CD14-positive monocyte (primary cell): ENCODE measurements at regions not wholly inside any gene's neighbourhood (a gene's known extent, or its start where the extent isn't known, plus 50 kb on each side); places are given as distances from the start of the nearest gene placed in this dataset.

Experiments
- DNase-seq, 3 donors: peaks; one replicate each; pipeline ENCODE4 v3.0.0-alpha.2; 2011 to 2022
- H2AFZ ChIP-seq: 2 replicates; pipeline ENCODE4 v1.6.0; 2012; ENCODE audit warnings: mild to moderate bottlenecking, low read depth, low read length, inconsistent platforms; ENCODE audit not compliant: insufficient read depth, poor library complexity, severe bottlenecking
- H3K27ac ChIP-seq, 2 donors: 1 replicate in 1 of 2; 2 replicates in 1 of 2; pipeline ENCODE4 v1.5.1; 2012 to 2013; ENCODE audit warnings: low read length in 2 of 2, control low read depth in 1 of 2, inconsistent platforms in 1 of 2, low read depth in 1 of 2, mild to moderate bottlenecking in 1 of 2
- H3K27me3 ChIP-seq, 2 donors: one replicate each; pipeline versions ENCODE4 v1.6.0 to v1.6.1; 2011 to 2013; ENCODE audit warnings: low read length in 2 of 2; ENCODE audit not compliant: control insufficient read depth in 2 of 2, insufficient read depth in 2 of 2
- H3K36me3 ChIP-seq, 2 donors: replicated peaks in 1 of 2; 1 replicate in 1 of 2; 2 replicates in 1 of 2; pipeline versions ENCODE4 v1.5.1 to v1.6.1; 2012 to 2013; ENCODE audit warnings: low read length in 2 of 2, control low read depth in 1 of 2, inconsistent platforms in 1 of 2, mild to moderate bottlenecking in 1 of 2; ENCODE audit not compliant: insufficient read depth in 2 of 2, control insufficient read depth in 1 of 2
- H3K4me1 ChIP-seq, 2 donors: 1 replicate in 1 of 2; 2 replicates in 1 of 2; pipeline versions ENCODE4 v1.5.1 to v1.6.1; 2012 to 2013; ENCODE audit warnings: low read length in 2 of 2, control low read depth in 1 of 2, inconsistent platforms in 1 of 2, mild to moderate bottlenecking in 1 of 2, moderate library complexity in 1 of 2; ENCODE audit not compliant: insufficient read depth in 2 of 2, control insufficient read depth in 1 of 2
- H3K4me2 ChIP-seq: replicated peaks from 2 replicates; pipeline ENCODE3; 2012; ENCODE audit warnings: low read length, moderate library complexity, mild to moderate bottlenecking; ENCODE audit not compliant: poor library complexity, severe bottlenecking; ENCODE audit errors: extremely low read depth
- H3K4me3 ChIP-seq, 3 experiments: fragments of 200-600 bp in 1 of 3; sonication (generic) in 1 of 3; replicated peaks in 1 of 3; 1 replicate in 2 of 3; 2 replicates in 1 of 3; pipeline ENCODE4 v1.5.1; 2011 to 2013; ENCODE audit warnings: low read length in 3 of 3, mild to moderate bottlenecking in 3 of 3, control low read depth in 2 of 3, low read depth in 2 of 3, inconsistent platforms in 1 of 3, moderate library complexity in 1 of 3
- H3K79me2 ChIP-seq: 2 replicates; pipeline ENCODE4 v1.6.0; 2012; ENCODE audit warnings: mild to moderate bottlenecking, control low read depth, inconsistent platforms, low read length, moderate library complexity; ENCODE audit not compliant: insufficient read depth
- H3K9ac ChIP-seq: 2 replicates; pipeline ENCODE4 v1.6.0; 2017; ENCODE audit warnings: low read length, mild to moderate bottlenecking; ENCODE audit not compliant: insufficient read depth, poor library complexity, severe bottlenecking
- H3K9me3 ChIP-seq, 2 donors: replicated peaks in 1 of 2; 1 replicate in 1 of 2; 2 replicates in 1 of 2; pipeline versions ENCODE4 v1.5.1 to v1.6.1; 2012 to 2013; ENCODE audit warnings: low read length in 2 of 2, control low read depth in 1 of 2; ENCODE audit not compliant: control insufficient read depth in 1 of 2, insufficient read depth in 1 of 2
- H4K20me1 ChIP-seq: 2 replicates; pipeline ENCODE4 v1.6.0; 2012; ENCODE audit warnings: mild to moderate bottlenecking, low read length, control low read depth, moderate library complexity; ENCODE audit not compliant: insufficient read depth
- H3K27ac Mint-ChIP-seq, 7 donors: one replicate each; pipeline ENCODE4 v1.8.0; 2020; ENCODE audit warnings: mild to moderate bottlenecking in 7 of 7, mixed read lengths in 7 of 7, moderate library complexity in 6 of 7, inconsistent platforms in 2 of 7
- H3K27me3 Mint-ChIP-seq, 3 donors: one replicate each; pipeline ENCODE4 v1.8.0; 2021 to 2022; ENCODE audit warnings: low read depth in 3 of 3, mild to moderate bottlenecking in 3 of 3, mixed read lengths in 3 of 3, moderate library complexity in 3 of 3, inconsistent platforms in 1 of 3
- H3K36me3 Mint-ChIP-seq, 2 donors: one replicate each; pipeline ENCODE4 v1.8.0; 2020; ENCODE audit warnings: mixed read lengths in 2 of 2, inconsistent platforms in 1 of 2, mild to moderate bottlenecking in 1 of 2
- H3K4me1 Mint-ChIP-seq: one replicate; pipeline ENCODE4 v1.8.0; 2020; ENCODE audit warnings: mild to moderate bottlenecking, mixed read lengths
- H3K4me3 Mint-ChIP-seq, 2 donors: one replicate each; pipeline ENCODE4 v1.8.0; 2020; ENCODE audit warnings: mild to moderate bottlenecking in 2 of 2, mixed read lengths in 2 of 2, moderate library complexity in 1 of 2
- H3K9me3 Mint-ChIP-seq, 7 donors: one replicate each; pipeline ENCODE4 v1.8.0; 2020 to 2022; ENCODE audit warnings: mixed read lengths in 7 of 7, mild to moderate bottlenecking in 6 of 7, moderate library complexity in 6 of 7, inconsistent platforms in 2 of 7
- WGBS: methylation state at CpG from one replicate; pipeline ENCODE4 v1.1.5; 2013; ENCODE audit warnings: missing lambda C conversion rate; ENCODE audit not compliant: insufficient coverage; 5-methylcytosine and 5-hydroxymethylcytosine counted together
- intact Hi-C, 2 donors: fragments of 100-400 bp; cut with micrococcal nuclease; formaldehyde crosslinking; loops; one replicate each; pipeline versions ENCODE4 v1.15.0 to v1.15.1; 2023
- TF ChIP-seq, protein P1 (sequence below): fragments of 200-600 bp; IDR thresholded peaks from one replicate; pipeline ENCODE4 v1.8.0; 2022; ENCODE audit warnings: antibody characterized with exemption, mild to moderate bottlenecking

DNA sequence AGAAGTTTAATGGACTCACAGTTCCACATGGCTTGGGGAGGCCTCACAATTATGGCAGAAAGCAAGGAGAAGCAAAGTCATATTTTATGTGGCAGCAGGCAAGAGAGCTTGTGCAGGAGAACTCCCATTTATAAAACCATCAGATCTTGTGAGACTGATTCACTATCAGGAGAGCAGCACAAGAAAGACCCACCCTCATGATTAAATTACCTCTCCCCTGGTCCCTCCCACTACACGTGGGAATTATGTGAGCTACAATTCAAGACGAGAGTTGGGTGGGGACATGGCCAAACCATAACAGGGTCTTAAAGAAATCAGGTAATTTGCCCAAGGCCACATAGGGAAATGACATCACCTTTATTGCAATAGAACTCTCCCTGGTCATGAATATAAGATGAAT lies 1073.3 kb upstream of the ACVR2A start:
- DNase-seq = no peak
- no peak overlapping the region for H3K27ac Mint-ChIP-seq
- H3K79me2 ChIP-seq = no peaks in the 10 kb centered on the region
- H3K36me3 Mint-ChIP-seq = no peaks in the 10 kb centered on the region
- no peak overlapping the region for H3K4me2 ChIP-seq
- H2AFZ ChIP-seq = no peak overlapping the region
- H3K4me1 ChIP-seq = no peaks in the 10 kb centered on the region
- H3K4me3 Mint-ChIP-seq = no peak overlapping the region
- no peak overlapping the region for H3K27ac ChIP-seq
- TF ChIP-seq, protein P1, sequence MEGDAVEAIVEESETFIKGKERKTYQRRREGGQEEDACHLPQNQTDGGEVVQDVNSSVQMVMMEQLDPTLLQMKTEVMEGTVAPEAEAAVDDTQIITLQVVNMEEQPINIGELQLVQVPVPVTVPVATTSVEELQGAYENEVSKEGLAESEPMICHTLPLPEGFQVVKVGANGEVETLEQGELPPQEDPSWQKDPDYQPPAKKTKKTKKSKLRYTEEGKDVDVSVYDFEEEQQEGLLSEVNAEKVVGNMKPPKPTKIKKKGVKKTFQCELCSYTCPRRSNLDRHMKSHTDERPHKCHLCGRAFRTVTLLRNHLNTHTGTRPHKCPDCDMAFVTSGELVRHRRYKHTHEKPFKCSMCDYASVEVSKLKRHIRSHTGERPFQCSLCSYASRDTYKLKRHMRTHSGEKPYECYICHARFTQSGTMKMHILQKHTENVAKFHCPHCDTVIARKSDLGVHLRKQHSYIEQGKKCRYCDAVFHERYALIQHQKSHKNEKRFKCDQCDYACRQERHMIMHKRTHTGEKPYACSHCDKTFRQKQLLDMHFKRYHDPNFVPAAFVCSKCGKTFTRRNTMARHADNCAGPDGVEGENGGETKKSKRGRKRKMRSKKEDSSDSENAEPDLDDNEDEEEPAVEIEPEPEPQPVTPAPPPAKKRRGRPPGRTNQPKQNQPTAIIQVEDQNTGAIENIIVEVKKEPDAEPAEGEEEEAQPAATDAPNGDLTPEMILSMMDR = no peak
- H3K27me3 ChIP-seq = no peaks in the 10 kb centered on the region
- H4K20me1 ChIP-seq = no peaks in the 10 kb centered on the region
- WGBS = no CpG with 5 or more reads among the region's 2 CpGs
- peaks cover 0 to 14% (median 3%) of the 10 kb centered on the region in 7 donors for H3K9me3 Mint-ChIP-seq
- intact Hi-C loops = no loop called here
- no peaks in the 10 kb centered on the region for H3K4me1 Mint-ChIP-seq
- no peak overlapping the region for H3K9ac ChIP-seq
- H3K9me3 ChIP-seq = peaks cover 0 to 10% of the 10 kb centered on the region in 2 donors
- H3K27me3 Mint-ChIP-seq = peaks cover 0 to 2% (median 0%) of the 10 kb centered on the region in 3 donors
- no peak overlapping the region for H3K4me3 ChIP-seq
- no peaks in the 10 kb centered on the region for H3K36me3 ChIP-seq

DNA sequence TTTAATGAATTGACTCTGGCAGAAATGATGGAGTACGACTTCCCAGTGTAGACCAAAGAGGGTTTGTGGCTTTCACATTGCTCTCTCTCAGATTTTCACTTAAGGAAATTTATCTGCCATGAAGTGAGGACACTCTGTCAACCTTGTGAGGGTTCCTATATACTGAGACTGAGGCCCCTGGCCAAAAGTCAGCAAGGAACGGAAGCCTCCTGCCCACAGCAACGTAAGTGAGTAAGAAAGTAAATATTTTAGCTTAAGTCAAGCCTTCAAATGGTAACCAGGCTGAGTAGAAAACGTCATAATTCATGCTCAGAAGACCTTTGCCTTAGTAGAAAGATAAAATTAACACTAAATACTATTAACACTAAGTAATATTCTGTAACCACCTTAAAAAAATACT lies 1080.5 kb upstream of the ACVR2A start:
- H2AFZ ChIP-seq = no peak overlapping the region
- Mint-ChIP-seq H3K36me3 (no peaks in the 10 kb centered on the region), H3K4me3 (no peak overlapping the region), H3K9me3 (peaks cover 0 to 11% (median 4%) of the 10 kb centered on the region in 7 donors), H3K27ac (no peak overlapping the region), H3K4me1 (no peaks in the 10 kb centered on the region), H3K27me3 (no peaks in the 10 kb centered on the region)
- no peaks in the 10 kb centered on the region for H3K4me1 ChIP-seq
- H3K79me2 ChIP-seq = no peaks in the 10 kb centered on the region
- no peak for DNase-seq
- no peak overlapping the region for H3K4me3 ChIP-seq
- H3K27me3 ChIP-seq = no peaks in the 10 kb centered on the region
- TF ChIP-seq, protein P1 = no peak
- no peak overlapping the region for H3K9ac ChIP-seq
- peaks cover 0 to 3% of the 10 kb centered on the region in 2 donors for H3K9me3 ChIP-seq
- no peaks in the 10 kb centered on the region for H3K36me3 ChIP-seq
- 100% methylated on average over 1 of the region's 4 CpGs for WGBS
- H4K20me1 ChIP-seq = no peaks in the 10 kb centered on the region
- intact Hi-C loops = no loop called here
- no peak overlapping the region for H3K27ac ChIP-seq
- no peak overlapping the region for H3K4me2 ChIP-seq
